ENCODE measurements at regions not wholly inside any gene's neighbourhood (a gene's known extent, or its start where the extent isn't known, plus 50 kb on each side); places are given as distances from the start of the nearest gene placed in this dataset.

DNA sequence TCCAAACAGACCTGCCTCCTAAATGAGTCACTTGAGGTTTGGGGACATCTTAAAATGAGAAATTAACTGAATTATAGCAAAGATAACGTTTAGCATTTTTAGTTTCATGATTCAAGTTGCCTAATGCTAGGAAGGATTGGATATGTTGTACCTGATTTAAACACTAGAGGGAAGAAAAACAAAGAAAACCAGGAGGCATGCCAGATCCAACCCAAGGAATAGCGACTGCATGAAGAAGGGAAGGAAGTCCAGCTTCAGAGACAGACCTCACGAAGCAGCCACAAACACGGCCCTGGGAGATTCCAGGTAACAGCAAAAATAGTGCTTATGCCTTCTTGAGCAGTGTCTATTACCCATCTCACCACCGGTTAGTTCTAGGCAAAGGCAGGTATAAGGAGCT lies 499.9 kb upstream of the SPHKAP start:
- peak; percentile 73 for DNase-seq (ENCODE audit: low read depth, low spot score)
- in situ Hi-C loops (cut with HindIII; ENCODE audit: low sequenced_read_pairs): no loop called here
- TF ChIP-seq, protein P1, sequence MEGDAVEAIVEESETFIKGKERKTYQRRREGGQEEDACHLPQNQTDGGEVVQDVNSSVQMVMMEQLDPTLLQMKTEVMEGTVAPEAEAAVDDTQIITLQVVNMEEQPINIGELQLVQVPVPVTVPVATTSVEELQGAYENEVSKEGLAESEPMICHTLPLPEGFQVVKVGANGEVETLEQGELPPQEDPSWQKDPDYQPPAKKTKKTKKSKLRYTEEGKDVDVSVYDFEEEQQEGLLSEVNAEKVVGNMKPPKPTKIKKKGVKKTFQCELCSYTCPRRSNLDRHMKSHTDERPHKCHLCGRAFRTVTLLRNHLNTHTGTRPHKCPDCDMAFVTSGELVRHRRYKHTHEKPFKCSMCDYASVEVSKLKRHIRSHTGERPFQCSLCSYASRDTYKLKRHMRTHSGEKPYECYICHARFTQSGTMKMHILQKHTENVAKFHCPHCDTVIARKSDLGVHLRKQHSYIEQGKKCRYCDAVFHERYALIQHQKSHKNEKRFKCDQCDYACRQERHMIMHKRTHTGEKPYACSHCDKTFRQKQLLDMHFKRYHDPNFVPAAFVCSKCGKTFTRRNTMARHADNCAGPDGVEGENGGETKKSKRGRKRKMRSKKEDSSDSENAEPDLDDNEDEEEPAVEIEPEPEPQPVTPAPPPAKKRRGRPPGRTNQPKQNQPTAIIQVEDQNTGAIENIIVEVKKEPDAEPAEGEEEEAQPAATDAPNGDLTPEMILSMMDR (IDR thresholded peaks at IDR 0.05; ENCODE audit: low read depth, low read length): peak; percentile 52
- no peak overlapping the region for H3K4me3 ChIP-seq (ENCODE audit: low read depth, low read length)

- no peak for DNase-seq (ENCODE audit: low read depth, low spot score)
- in situ Hi-C loops (cut with HindIII; ENCODE audit: low sequenced_read_pairs): no loop called here
- TF ChIP-seq, protein P1 (IDR thresholded peaks at IDR 0.05; ENCODE audit: low read depth, low read length): no peak
- no peak overlapping the region for H3K4me3 ChIP-seq (ENCODE audit: low read depth, low read length)
Observed at GRCh38 chr2:228678110-228678509, 496.6 kb upstream of the SPHKAP start.

GRCh38 chr2:228675646-228676045 lies 494.2 kb upstream of the SPHKAP start:
- no peak for DNase-seq (ENCODE audit: low read depth, low spot score)
- H3K4me3 ChIP-seq (ENCODE audit: low read depth, low read length): no peak overlapping the region
- TF ChIP-seq, protein P1 (IDR thresholded peaks at IDR 0.05; ENCODE audit: low read depth, low read length): no peak
- in situ Hi-C loops (cut with HindIII; ENCODE audit: low sequenced_read_pairs): no loop called here

DNA sequence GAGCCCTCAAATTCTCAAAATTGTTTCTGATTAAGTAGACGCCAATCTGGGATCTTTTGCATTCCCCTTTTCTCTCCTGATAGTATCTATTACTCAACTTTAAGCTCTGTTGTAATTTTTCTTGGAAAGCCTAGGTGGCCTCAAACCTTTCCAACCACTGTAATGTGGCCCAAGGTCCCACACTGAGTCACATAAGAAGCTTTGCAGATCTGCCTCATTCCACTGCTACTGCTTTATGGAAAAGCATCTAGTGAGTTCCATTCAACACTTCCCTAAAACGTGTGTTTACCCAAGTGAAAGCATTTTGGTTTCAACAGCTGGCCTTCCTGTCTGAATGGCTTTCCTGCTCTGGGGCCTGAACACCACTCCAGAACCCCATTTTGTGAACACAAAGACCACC lies 493.6 kb upstream of the SPHKAP start:
- in situ Hi-C loops (cut with HindIII; ENCODE audit: low sequenced_read_pairs): no loop called here
- peak; percentile 50 for DNase-seq (ENCODE audit: low read depth, low spot score)
- TF ChIP-seq, protein P1 (IDR thresholded peaks at IDR 0.05; ENCODE audit: low read depth, low read length): no peak

DNA sequence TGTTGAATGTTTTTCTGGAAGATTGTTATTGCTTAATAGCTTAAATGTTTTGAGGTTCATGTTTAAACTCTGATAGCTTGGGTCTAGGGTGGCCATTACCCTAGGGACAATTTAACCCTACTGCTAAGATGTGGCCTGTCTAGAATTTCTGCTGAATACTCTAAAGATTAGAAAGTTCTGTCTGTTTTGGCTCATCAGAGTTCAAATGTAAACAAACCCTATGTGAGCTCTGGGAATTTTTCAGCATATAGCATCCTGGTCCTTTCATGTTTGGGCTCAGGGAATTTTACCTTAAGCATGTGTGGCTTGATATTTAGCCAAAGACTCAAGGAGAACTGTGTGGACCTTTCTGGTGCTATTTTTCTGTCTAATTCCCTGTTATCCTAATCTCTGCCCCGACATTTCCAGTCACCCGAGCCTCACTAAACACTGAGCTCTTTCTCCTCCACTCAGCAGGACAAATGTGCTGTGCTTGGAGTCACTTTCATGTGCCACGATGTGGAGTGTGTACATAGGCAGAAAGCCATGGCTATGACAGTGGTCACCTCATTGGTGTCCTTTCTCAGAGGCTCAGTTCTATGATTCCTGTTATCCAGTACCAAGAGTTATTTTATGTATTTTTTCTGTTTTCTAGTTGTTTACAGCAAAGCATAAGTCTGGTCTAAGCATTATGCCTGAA lies 492.5 kb upstream of the SPHKAP start:
- in situ Hi-C loops (cut with HindIII; ENCODE audit: low sequenced_read_pairs): no loop called here
- DNase-seq (ENCODE audit: low read depth, low spot score): no peak
- TF ChIP-seq, protein P1 (IDR thresholded peaks at IDR 0.05; ENCODE audit: low read depth, low read length): no peak
- no peak overlapping the region for H3K4me3 ChIP-seq (ENCODE audit: low read depth, low read length)

More for the DNA sequence above, 493.6 kb upstream of the SPHKAP start:
- H3K4me3 ChIP-seq (ENCODE audit: low read depth, low read length): no peak overlapping the region

GRCh38 chr2:228669690-228670089 lies 488.2 kb upstream of the SPHKAP start:
- DNase-seq (ENCODE audit: low read depth, low spot score): no peak
- no peak overlapping the region for H3K4me3 ChIP-seq (ENCODE audit: low read depth, low read length)
- in situ Hi-C loops (cut with HindIII; ENCODE audit: low sequenced_read_pairs): no loop called here
- TF ChIP-seq, protein P1 (IDR thresholded peaks at IDR 0.05; ENCODE audit: low read depth, low read length): no peak
